ENCODE measurements at regions not wholly inside any gene's neighbourhood (a gene's known extent, or its start where the extent isn't known, plus 50 kb on each side); places are given as distances from the start of the nearest gene placed in this dataset.

DNA sequence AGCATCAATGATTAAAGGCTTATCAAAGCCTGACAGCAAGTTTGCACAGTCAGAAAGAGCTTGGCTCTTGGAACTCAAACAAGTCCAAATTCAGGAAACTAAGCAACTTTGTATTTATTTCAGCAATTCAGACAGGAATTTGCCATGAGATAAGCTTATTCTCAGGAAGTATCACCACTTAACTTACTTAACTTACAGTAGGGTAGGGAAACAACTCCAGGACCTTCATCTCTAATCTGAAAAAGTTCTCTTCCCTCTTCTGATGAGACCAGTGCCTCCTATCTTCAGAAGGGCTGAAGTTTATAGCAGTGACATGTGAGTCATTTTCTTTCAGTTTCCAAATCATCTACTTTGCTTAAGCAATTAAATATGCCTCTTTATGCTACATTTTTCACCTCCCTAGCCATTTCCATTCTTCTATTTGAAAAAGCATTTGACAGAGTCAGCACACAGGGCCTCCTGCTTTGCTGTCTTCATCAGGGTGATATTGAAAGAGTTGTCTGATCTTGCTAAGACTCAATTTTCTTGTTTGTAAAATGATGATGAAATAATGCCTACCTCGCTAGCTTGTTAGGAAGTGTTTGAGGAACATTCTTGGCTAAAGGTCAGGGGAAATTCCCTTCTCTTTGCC, 389.5 kb downstream of the RND3 start:
- no peaks in the 10 kb centered on the region for H3K36me3 Mint-ChIP-seq (ENCODE audit: low read depth)
- H3K27me3 Mint-ChIP-seq (ENCODE audit: low read depth, poor library complexity) = no peaks in the 10 kb centered on the region
- no peak for TF ChIP-seq CTCF (IDR thresholded peaks at IDR 0.05)
- DNase-seq = no peak
- H3K4me1 Mint-ChIP-seq = no peaks in the 10 kb centered on the region
- no peak overlapping the region for H3K4me3 Mint-ChIP-seq
- no peak overlapping the region for H3K27ac Mint-ChIP-seq
- no peaks in the 10 kb centered on the region for H3K9me3 Mint-ChIP-seq

- Mint-ChIP-seq H3K9me3 (no peaks in the 10 kb centered on the region), H3K27me3 (ENCODE audit: low read depth, poor library complexity) (no peaks in the 10 kb centered on the region), H3K4me1 (no peaks in the 10 kb centered on the region), H3K36me3 (ENCODE audit: low read depth) (no peaks in the 10 kb centered on the region), H3K4me3 (no peak overlapping the region), H3K27ac (no peak overlapping the region)
- TF ChIP-seq CTCF (IDR thresholded peaks at IDR 0.05) = no peak
- no peak for DNase-seq
Measured at GRCh38 chr2:150097402-150097801, 390.1 kb downstream of the RND3 start.

- TF ChIP-seq CTCF (IDR thresholded peaks at IDR 0.05) = no peak
- DNase-seq = no peak
- no peak overlapping the region for H3K4me3 Mint-ChIP-seq
- H3K27ac Mint-ChIP-seq = no peak overlapping the region
- H3K27me3 Mint-ChIP-seq (ENCODE audit: low read depth, poor library complexity) = no peaks in the 10 kb centered on the region
- H3K4me1 Mint-ChIP-seq = no peaks in the 10 kb centered on the region
- no peaks in the 10 kb centered on the region for H3K9me3 Mint-ChIP-seq
- no peaks in the 10 kb centered on the region for H3K36me3 Mint-ChIP-seq (ENCODE audit: low read depth)
Measured at GRCh38 chr2:150095361-150096095, 391.9 kb downstream of the RND3 start.

GRCh38 chr2:150091846-150092245, 395.6 kb downstream of the RND3 start:
- Mint-ChIP-seq H3K9me3 (peaks cover under 1% of the 10 kb centered on the region), H3K27me3 (ENCODE audit: low read depth, poor library complexity) (no peaks in the 10 kb centered on the region), H3K36me3 (ENCODE audit: low read depth) (no peaks in the 10 kb centered on the region), H3K4me1 (no peaks in the 10 kb centered on the region), H3K27ac (no peak overlapping the region), H3K4me3 (no peak overlapping the region)
- TF ChIP-seq CTCF (IDR thresholded peaks at IDR 0.05) = no peak
- no peak for DNase-seq

DNA sequence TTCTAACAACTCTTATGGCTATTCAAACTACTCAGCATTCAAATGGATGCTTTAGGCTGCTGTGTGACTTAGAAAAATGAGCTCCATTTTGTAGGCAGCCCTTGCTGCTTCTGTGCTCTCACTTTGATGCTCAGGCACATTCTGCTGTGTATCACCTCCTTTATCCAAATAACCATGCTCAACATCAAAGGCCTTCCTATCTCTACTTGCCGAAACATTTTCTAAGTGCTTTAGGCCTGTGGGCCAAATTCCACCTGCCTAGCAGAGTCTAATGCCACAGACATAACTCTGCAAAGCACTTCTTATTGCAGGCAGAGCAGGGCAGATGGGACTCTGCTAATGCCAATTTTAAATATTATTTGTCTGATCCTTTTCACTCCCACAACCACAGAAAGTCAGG, 397.4 kb downstream of the RND3 start:
- Mint-ChIP-seq H3K36me3 (ENCODE audit: low read depth) (peaks cover 5% of the 10 kb centered on the region), H3K9me3 (peaks cover 10% of the 10 kb centered on the region), H3K4me1 (no peaks in the 10 kb centered on the region), H3K27ac (no peak overlapping the region), H3K4me3 (no peak overlapping the region), H3K27me3 (ENCODE audit: low read depth, poor library complexity) (no peaks in the 10 kb centered on the region)
- DNase-seq = no peak
- TF ChIP-seq CTCF (IDR thresholded peaks at IDR 0.05) = no peak

GRCh38 chr2:150088538-150088937, 398.9 kb downstream of the RND3 start:
- TF ChIP-seq CTCF (IDR thresholded peaks at IDR 0.05) = no peak
- Mint-ChIP-seq H3K36me3 (ENCODE audit: low read depth) (peaks cover 11% of the 10 kb centered on the region), H3K4me3 (no peak overlapping the region), H3K9me3 (peaks cover 16% of the 10 kb centered on the region), H3K27me3 (ENCODE audit: low read depth, poor library complexity) (peaks cover 4% of the 10 kb centered on the region), H3K4me1 (no peaks in the 10 kb centered on the region), H3K27ac (no peak overlapping the region)
- no peak for DNase-seq

Data from nephron progenitor cell (in vitro differentiated cells).